ENCODE measurements at regions not wholly inside any gene's neighbourhood (a gene's known extent, or its start where the extent isn't known, plus 50 kb on each side); places are given as distances from the start of the nearest gene placed in this dataset.
A peak's percentile ranks its signal among the peaks of the same experiment; 100 is the strongest.

GRCh38 chr2:12264146-12264545 lies 452.6 kb upstream of the TRIB2 start:
- H3K27me3 Mint-ChIP-seq = peaks cover 0 to 10% (median 0%) of the 10 kb centered on the region in 5 donors
- DNase-seq (no peak), ATAC-seq (no peak)
- H3K27ac Mint-ChIP-seq = peak overlapping the region in 8 of 9 donors; percentile 52 to 91 (median 82)
- intact Hi-C loops (cut with micrococcal nuclease) = loop anchor here in 1 of 2 donors (5.0 kb wide), 1 partner anchor 137 kb away; no protein-coding TSS in a partner anchor
- ChIA-PET CTCF (no interaction called here), POLR2A (no interaction called here)
- Histone ChIP-seq H3K27me3 (ENCODE audit: control insufficient read depth in 2 of 2, insufficient read depth in 2 of 2, low read length in 2 of 2) (no peaks in the 10 kb centered on the region), H3K27ac (ENCODE audit: low read depth, low read length) (peak overlapping the region; percentile 15), H3K9me3 (ENCODE audit: control insufficient read depth in 2 of 3, low read length in 3 of 3) (no peaks in the 10 kb centered on the region), H3K36me3 (ENCODE audit: control insufficient read depth in 2 of 3, insufficient read depth in 3 of 3, low read length in 3 of 3) (no peaks in the 10 kb centered on the region), H3K4me1 (ENCODE audit: control insufficient read depth in 2 of 2, insufficient read depth in 2 of 2, low read length in 2 of 2) (peaks cover 0 to 30% of the 10 kb centered on the region in 2 donors), H3K4me3 (ENCODE audit: low read length) (no peak overlapping the region)
- peak overlapping the region in 7 of 10 donors; percentile 0 to 55 (median 29) for H3K4me3 Mint-ChIP-seq
- peaks cover 0 to 3% (median 0%) of the 10 kb centered on the region in 5 donors for H3K36me3 Mint-ChIP-seq
- H3K4me1 Mint-ChIP-seq = peaks cover 9 to 55% (median 47%) of the 10 kb centered on the region in 7 donors
- H3K9me3 Mint-ChIP-seq = peaks cover 0 to 6% (median 2%) of the 10 kb centered on the region in 11 donors

GRCh38 chr2:12265646-12266045 lies 451.1 kb upstream of the TRIB2 start:
- H3K4me3 ChIP-seq (ENCODE audit: low read length) = no peak overlapping the region
- H3K36me3 ChIP-seq (ENCODE audit: control insufficient read depth in 2 of 3, insufficient read depth in 3 of 3, low read length in 3 of 3) = no peaks in the 10 kb centered on the region
- no peaks in the 10 kb centered on the region for H3K27me3 ChIP-seq (ENCODE audit: control insufficient read depth in 2 of 2, insufficient read depth in 2 of 2, low read length in 2 of 2)
- peaks cover 0 to 30% of the 10 kb centered on the region in 2 donors for H3K4me1 ChIP-seq (ENCODE audit: control insufficient read depth in 2 of 2, insufficient read depth in 2 of 2, low read length in 2 of 2)
- Mint-ChIP-seq H3K4me3 (no peak overlapping the region), H3K27ac (peak overlapping the region in 2 of 9 donors; percentile 38 to 81), H3K27me3 (peaks cover 0 to 6% (median 0%) of the 10 kb centered on the region in 5 donors), H3K4me1 (peaks cover 9 to 62% (median 53%) of the 10 kb centered on the region in 7 donors), H3K36me3 (peaks cover 0 to 3% (median 0%) of the 10 kb centered on the region in 5 donors), H3K9me3 (peaks cover 0 to 5% (median 2%) of the 10 kb centered on the region in 11 donors)
- no peak for ATAC-seq
- intact Hi-C loops (cut with micrococcal nuclease) = no loop called here
- no peaks in the 10 kb centered on the region for H3K9me3 ChIP-seq (ENCODE audit: control insufficient read depth in 2 of 3, low read length in 3 of 3)
- ChIA-PET CTCF (no interaction called here), POLR2A (no interaction called here)
- DNase-seq = no peak
- no peak overlapping the region for H3K27ac ChIP-seq (ENCODE audit: low read depth, low read length)

- no peak overlapping the region for H3K4me3 ChIP-seq (ENCODE audit: low read length)
- no peak for DNase-seq
- POLR2A ChIA-PET = no interaction called here
- intact Hi-C loops (cut with micrococcal nuclease) = no loop called here
- CTCF ChIA-PET = interaction anchor here (0.7 kb wide), 1 partner anchor 141 kb away, joined by 4 read pairs; no protein-coding TSS in a partner anchor
- H3K4me1 ChIP-seq (ENCODE audit: control insufficient read depth in 2 of 2, insufficient read depth in 2 of 2, low read length in 2 of 2) = peaks cover 3 to 40% of the 10 kb centered on the region in 2 donors
- H3K9me3 Mint-ChIP-seq = peaks cover 0 to 4% (median 0%) of the 10 kb centered on the region in 11 donors
- peaks cover 0 to 6% (median 0%) of the 10 kb centered on the region in 5 donors for H3K27me3 Mint-ChIP-seq
- no peaks in the 10 kb centered on the region for H3K36me3 ChIP-seq (ENCODE audit: control insufficient read depth in 2 of 3, insufficient read depth in 3 of 3, low read length in 3 of 3)
- no peak for ATAC-seq
- H3K4me1 Mint-ChIP-seq = peaks cover 18 to 67% (median 58%) of the 10 kb centered on the region in 7 donors
- no peak overlapping the region for H3K27ac Mint-ChIP-seq
- H3K9me3 ChIP-seq (ENCODE audit: control insufficient read depth in 2 of 3, low read length in 3 of 3) = no peaks in the 10 kb centered on the region
- H3K4me3 Mint-ChIP-seq = no peak overlapping the region
- no peaks in the 10 kb centered on the region for H3K27me3 ChIP-seq (ENCODE audit: control insufficient read depth in 2 of 2, insufficient read depth in 2 of 2, low read length in 2 of 2)
- no peak overlapping the region for H3K27ac ChIP-seq (ENCODE audit: low read depth, low read length)
- peaks cover 0 to 4% (median 0%) of the 10 kb centered on the region in 5 donors for H3K36me3 Mint-ChIP-seq
Observed at GRCh38 chr2:12267042-12267441, 449.7 kb upstream of the TRIB2 start.

- CTCF ChIA-PET = no interaction called here
- Mint-ChIP-seq H3K27me3 (peaks cover 0 to 7% (median 0%) of the 10 kb centered on the region in 5 donors), H3K27ac (no peak overlapping the region), H3K4me3 (no peak overlapping the region), H3K9me3 (peaks cover 0 to 1% (median 0%) of the 10 kb centered on the region in 11 donors), H3K36me3 (peaks cover 0 to 4% (median 0%) of the 10 kb centered on the region in 5 donors), H3K4me1 (peaks cover 12 to 49% (median 39%) of the 10 kb centered on the region in 7 donors)
- H3K27me3 ChIP-seq (ENCODE audit: control insufficient read depth in 2 of 2, insufficient read depth in 2 of 2, low read length in 2 of 2) = no peaks in the 10 kb centered on the region
- intact Hi-C loops (cut with micrococcal nuclease) = loop anchor here in 1 of 2 donors (1.0 kb wide), 1 partner anchor 8 kb away; no protein-coding TSS in a partner anchor
- POLR2A ChIA-PET = interaction anchor here (0.8 kb wide), 1 partner anchor 445 kb away, joined by 3 read pairs; no protein-coding TSS in a partner anchor
- H3K9me3 ChIP-seq (ENCODE audit: control insufficient read depth in 2 of 3, low read length in 3 of 3) = no peaks in the 10 kb centered on the region
- ATAC-seq = no peak
- H3K36me3 ChIP-seq (ENCODE audit: control insufficient read depth in 2 of 3, insufficient read depth in 3 of 3, low read length in 3 of 3) = no peaks in the 10 kb centered on the region
- peaks cover 5 to 20% of the 10 kb centered on the region in 2 donors for H3K4me1 ChIP-seq (ENCODE audit: control insufficient read depth in 2 of 2, insufficient read depth in 2 of 2, low read length in 2 of 2)
- no peak overlapping the region for H3K27ac ChIP-seq (ENCODE audit: low read depth, low read length)
- H3K4me3 ChIP-seq (ENCODE audit: low read length) = no peak overlapping the region
- DNase-seq = no peak
Observed at GRCh38 chr2:12269041-12269972, 447.4 kb upstream of the TRIB2 start.

GRCh38 chr2:12270876-12271588 lies 445.7 kb upstream of the TRIB2 start:
- peak overlapping the region in 7 of 9 donors; percentile 14 to 90 (median 63) for H3K27ac Mint-ChIP-seq
- DNase-seq = no peak
- H3K27ac ChIP-seq (ENCODE audit: low read depth, low read length) = no peak overlapping the region
- H3K9me3 ChIP-seq (ENCODE audit: control insufficient read depth in 2 of 3, low read length in 3 of 3) = no peaks in the 10 kb centered on the region
- H3K36me3 ChIP-seq (ENCODE audit: control insufficient read depth in 2 of 3, insufficient read depth in 3 of 3, low read length in 3 of 3) = no peaks in the 10 kb centered on the region
- ChIA-PET POLR2A (interaction anchor here (0.5 to 1.8 kb wide), 6 partner anchors 9 to 446 kb away, joined by 4 to 6 read pairs (median 4); partner anchors contain the start of gene TRIB2), CTCF (interaction anchor here (0.7 kb wide), 2 partner anchors 105 to 425 kb away, joined by 4 to 7 read pairs; no protein-coding TSS in a partner anchor)
- peaks cover 0 to 15% (median 0%) of the 10 kb centered on the region in 5 donors for H3K27me3 Mint-ChIP-seq
- peaks cover 8 to 33% (median 24%) of the 10 kb centered on the region in 7 donors for H3K4me1 Mint-ChIP-seq
- peaks cover 0 to 5% (median 0%) of the 10 kb centered on the region in 11 donors for H3K9me3 Mint-ChIP-seq
- no peaks in the 10 kb centered on the region for H3K27me3 ChIP-seq (ENCODE audit: control insufficient read depth in 2 of 2, insufficient read depth in 2 of 2, low read length in 2 of 2)
- H3K36me3 Mint-ChIP-seq = peaks cover 0 to 10% (median 0%) of the 10 kb centered on the region in 5 donors
- H3K4me1 ChIP-seq (ENCODE audit: control insufficient read depth in 2 of 2, insufficient read depth in 2 of 2, low read length in 2 of 2) = peaks cover 5 to 11% of the 10 kb centered on the region in 2 donors
- peak overlapping the region; percentile 0 to 79 (median 68) for H3K4me3 Mint-ChIP-seq
- no peak for ATAC-seq
- intact Hi-C loops (cut with micrococcal nuclease) = no loop called here
- H3K4me3 ChIP-seq (ENCODE audit: low read length) = peak overlapping the region; percentile 21

- H3K4me1 Mint-ChIP-seq = peaks cover 8 to 30% (median 21%) of the 10 kb centered on the region in 7 donors
- peak overlapping the region; percentile 21 for H3K4me3 ChIP-seq (ENCODE audit: low read length)
- H3K27ac Mint-ChIP-seq = peak overlapping the region in 7 of 9 donors; percentile 14 to 90 (median 63)
- peak overlapping the region; percentile 0 to 79 (median 68) for H3K4me3 Mint-ChIP-seq
- H3K4me1 ChIP-seq (ENCODE audit: control insufficient read depth in 2 of 2, insufficient read depth in 2 of 2, low read length in 2 of 2) = peaks cover 5 to 11% of the 10 kb centered on the region in 2 donors
- intact Hi-C loops (cut with micrococcal nuclease) = no loop called here
- H3K27me3 ChIP-seq (ENCODE audit: control insufficient read depth in 2 of 2, insufficient read depth in 2 of 2, low read length in 2 of 2) = no peaks in the 10 kb centered on the region
- H3K36me3 Mint-ChIP-seq = peaks cover 0 to 10% (median 0%) of the 10 kb centered on the region in 5 donors
- peaks cover 0 to 14% (median 0%) of the 10 kb centered on the region in 5 donors for H3K27me3 Mint-ChIP-seq
- H3K27ac ChIP-seq (ENCODE audit: low read depth, low read length) = no peak overlapping the region
- no peaks in the 10 kb centered on the region for H3K36me3 ChIP-seq (ENCODE audit: control insufficient read depth in 2 of 3, insufficient read depth in 3 of 3, low read length in 3 of 3)
- CTCF ChIA-PET = interaction anchor here (0.7 kb wide), 2 partner anchors 106 to 425 kb away, joined by 4 to 7 read pairs; no protein-coding TSS in a partner anchor
- no peaks in the 10 kb centered on the region for H3K9me3 ChIP-seq (ENCODE audit: control insufficient read depth in 2 of 3, low read length in 3 of 3)
- POLR2A ChIA-PET = interaction anchor here (0.5 to 1.8 kb wide), 5 partner anchors 15 to 446 kb away, joined by 3 to 5 read pairs (median 4); partner anchors contain the start of gene TRIB2
- DNase-seq = no peak
- H3K9me3 Mint-ChIP-seq = peaks cover 0 to 5% (median 0%) of the 10 kb centered on the region in 11 donors
- ATAC-seq = no peak
Observed at GRCh38 chr2:12271589-12271984, 445.1 kb upstream of the TRIB2 start.

Measured in naive thymus-derived CD4-positive, alpha-beta T cell (primary cell).